Adrenal gland (tissue), 5 donors: ENCODE measurements at regions not wholly inside any gene's neighbourhood (a gene's known extent, or its start where the extent isn't known, plus 50 kb on each side); places are given as distances from the start of the nearest gene placed in this dataset.

Source experiments
- CTCF ChIP-seq, 6 experiments: fragments of 450-650 bp in 4 of 6; fragments of 200-600 bp in 2 of 6; sonication (generic) in 1 of 6; IDR thresholded peaks; 1 replicate in 5 of 6; 2 replicates in 1 of 6; pipeline versions ENCODE4 v1.5.1 to v1.8.0; 2016 to 2021; ENCODE audit warnings: antibody characterized with exemption in 6 of 6, mild to moderate bottlenecking in 2 of 6, moderate library complexity in 1 of 6
- POLR2A ChIP-seq, 2 donors: fragments of 450-650 bp; IDR thresholded peaks; one replicate each; pipeline ENCODE4 v1.6.1; 2017; ENCODE audit warnings: antibody characterized with exemption in 2 of 2, mild to moderate bottlenecking in 2 of 2, moderate library complexity in 1 of 2
- donor health status: DM: no; HTN: no; CAD: no.

- no peak for TF ChIP-seq CTCF (IDR thresholded peaks at IDR 0.05)
- TF ChIP-seq POLR2A (IDR thresholded peaks at IDR 0.05), result no peak
These were observed 87.1 kb upstream of the PAXBP1 start for GRCh38 chr21:32858628-32859027.
